GM21423 (cell line): ENCODE measurements at regions not wholly inside any gene's neighbourhood (a gene's known extent, or its start where the extent isn't known, plus 50 kb on each side); places are given as distances from the start of the nearest gene placed in this dataset.

Source experiments
- ATAC-seq: cut with Tn5 transposase; IDR thresholded peaks from one replicate; pipeline ENCODE4 v1.9.1; 2021; ENCODE audit warnings: mild to moderate bottlenecking, moderate library complexity; ENCODE audit not compliant: unreplicated experiment

DNA sequence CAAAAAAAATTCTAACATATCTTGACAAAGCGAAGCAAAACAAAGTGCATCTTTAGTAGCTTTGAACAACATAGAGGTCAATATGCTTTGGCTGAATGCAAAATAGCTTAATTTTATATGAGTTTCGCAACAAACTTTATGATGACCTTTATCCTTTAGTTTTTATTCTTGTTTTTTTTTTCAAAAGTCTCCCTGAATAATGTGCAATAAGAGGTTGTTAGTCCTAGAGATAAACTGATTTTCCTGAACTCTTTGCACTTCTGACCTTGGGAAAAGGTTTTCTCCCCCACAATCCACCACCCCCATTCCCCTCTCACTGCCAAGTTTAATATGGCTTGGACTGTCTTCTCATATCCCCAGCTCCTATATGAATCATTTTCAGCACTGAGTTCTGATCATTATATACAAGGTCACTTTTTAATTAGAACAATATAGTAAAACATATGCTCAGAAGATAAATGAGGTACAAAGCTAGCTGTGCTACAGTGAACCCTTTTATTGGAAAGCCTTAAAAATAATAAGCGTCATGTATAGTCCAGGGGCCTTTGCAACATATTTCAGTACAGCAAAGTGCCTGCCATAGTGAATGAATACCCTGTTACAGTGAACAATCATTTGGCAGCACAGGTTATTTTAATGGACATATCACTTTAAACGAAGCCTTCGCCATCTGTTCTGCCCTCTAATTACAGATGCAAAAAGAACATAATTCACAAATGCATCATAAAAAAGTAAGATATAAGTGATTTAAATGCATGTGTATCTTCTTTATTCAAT is 496.3 kb upstream of the NR2F2 start:
- no peak for ATAC-seq

DNA sequence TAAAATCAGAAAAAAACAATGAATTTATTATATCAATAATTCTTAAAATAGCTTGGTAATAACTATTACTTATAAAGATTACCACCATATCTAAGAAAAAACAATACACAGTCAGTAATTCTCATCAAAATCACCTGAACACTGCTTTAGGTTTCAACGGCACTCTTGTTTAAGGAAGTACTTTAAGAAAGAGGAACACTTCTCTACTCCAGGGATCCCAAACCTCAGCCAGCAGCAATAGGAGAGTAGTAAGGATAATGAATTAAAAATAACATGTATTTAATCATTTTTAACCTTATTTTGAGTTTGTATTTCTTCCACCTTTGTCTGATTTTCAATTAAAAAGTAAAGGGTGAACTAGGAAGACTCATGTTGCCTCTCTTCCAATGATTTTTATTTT is 494.0 kb upstream of the NR2F2 start:
- no peak for ATAC-seq

DNA sequence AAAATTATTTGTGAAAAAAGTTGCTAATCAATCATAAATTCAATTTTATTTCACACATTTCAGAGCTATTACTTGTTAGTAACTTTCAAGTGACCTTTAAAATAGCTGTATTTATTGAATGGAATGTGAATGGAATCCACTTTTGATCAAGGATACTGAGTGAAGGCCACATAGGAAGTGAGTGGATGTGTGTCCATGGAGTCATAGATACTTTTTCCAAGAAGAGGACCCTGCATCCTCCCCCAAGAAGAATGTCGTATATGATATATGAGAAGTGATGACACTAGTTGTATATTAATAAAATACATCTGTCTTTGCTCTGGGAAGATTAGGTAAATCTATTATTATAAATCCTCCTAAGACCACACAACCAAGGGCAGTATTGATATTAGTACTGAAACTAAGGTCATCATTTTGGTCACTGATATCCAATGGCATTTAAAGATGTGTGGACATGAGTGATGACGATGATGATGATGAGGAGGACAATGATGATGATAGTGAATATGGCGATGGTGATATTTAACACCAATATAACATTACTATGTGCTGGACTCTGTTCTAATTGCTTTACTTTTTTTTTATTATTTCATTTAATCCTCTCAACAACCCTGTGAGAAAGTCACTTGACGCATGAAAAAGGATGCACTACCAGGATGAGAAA is 493.0 kb upstream of the NR2F2 start:
- no peak for ATAC-seq

- peak; percentile 97 for ATAC-seq
Observed at GRCh38 chr15:95839367-95839782, 491.1 kb upstream of the NR2F2 start.

DNA sequence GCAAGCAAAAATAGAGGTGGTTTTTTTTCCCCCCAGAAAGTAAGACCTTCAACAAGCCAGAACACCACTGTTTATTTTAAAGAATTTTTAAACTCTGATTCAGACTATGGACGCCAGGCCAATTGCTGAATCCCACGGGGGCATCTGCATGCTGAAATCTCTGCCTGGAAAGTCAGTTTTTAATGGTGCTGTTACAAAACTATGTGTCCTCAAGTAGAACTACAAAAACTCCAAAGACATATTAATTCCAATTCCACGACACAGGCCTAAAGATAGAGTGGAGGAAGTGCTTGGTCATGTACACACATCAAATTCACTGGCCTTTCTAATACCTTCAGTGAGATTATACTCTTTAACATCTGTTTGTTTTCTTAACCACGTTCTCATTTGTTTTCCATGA is 490.5 kb upstream of the NR2F2 start:
- ATAC-seq = no peak

GRCh38 chr15:95840855-95841254 is 489.6 kb upstream of the NR2F2 start:
- ATAC-seq = no peak

DNA sequence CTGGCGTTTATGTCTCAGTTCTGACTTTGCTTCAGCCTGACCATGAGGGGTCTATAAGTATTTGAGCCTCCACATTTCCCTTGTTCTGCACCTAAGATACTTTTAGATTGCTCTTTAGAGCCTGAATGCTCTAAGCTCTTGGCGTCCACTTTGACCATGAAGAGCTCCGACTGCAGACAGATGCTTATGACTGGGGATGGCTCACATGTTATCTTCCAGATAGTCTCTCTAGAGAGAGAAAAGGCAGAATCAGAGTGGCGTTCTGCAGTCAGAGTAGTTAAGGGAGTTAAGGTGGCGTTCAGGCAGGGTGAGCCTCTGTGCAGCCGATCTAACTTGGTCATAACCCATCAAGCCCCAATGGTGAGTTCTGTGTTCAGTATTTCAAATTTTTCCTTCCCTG is 487.9 kb upstream of the NR2F2 start:
- no peak for ATAC-seq

GRCh38 chr15:95843241-95843910 is 487.1 kb upstream of the NR2F2 start:
- ATAC-seq = no peak

GRCh38 chr15:95845862-95846515 is 484.5 kb upstream of the NR2F2 start:
- peak; percentile 17 for ATAC-seq

DNA sequence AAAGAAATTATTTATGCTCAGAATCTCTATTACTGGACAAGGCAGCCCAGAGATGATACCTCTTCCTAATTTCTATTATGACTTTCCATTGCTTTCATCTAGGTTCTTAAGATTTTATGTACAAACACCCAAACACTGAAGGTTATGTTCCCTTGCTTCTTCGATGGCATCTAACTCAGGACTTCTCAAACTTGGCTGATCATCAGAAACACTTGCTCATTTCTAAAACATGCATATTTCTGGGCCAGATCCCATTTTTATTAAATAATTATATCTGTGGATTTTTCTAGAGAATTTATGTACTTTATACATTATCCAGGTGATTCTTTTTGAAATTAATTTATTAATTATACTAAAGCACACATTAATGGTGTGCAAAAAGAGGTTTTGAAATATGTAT is 482.4 kb upstream of the NR2F2 start:
- ATAC-seq = no peak

- ATAC-seq = no peak
Observed at GRCh38 chr15:95850837-95851236, 479.7 kb upstream of the NR2F2 start.

DNA sequence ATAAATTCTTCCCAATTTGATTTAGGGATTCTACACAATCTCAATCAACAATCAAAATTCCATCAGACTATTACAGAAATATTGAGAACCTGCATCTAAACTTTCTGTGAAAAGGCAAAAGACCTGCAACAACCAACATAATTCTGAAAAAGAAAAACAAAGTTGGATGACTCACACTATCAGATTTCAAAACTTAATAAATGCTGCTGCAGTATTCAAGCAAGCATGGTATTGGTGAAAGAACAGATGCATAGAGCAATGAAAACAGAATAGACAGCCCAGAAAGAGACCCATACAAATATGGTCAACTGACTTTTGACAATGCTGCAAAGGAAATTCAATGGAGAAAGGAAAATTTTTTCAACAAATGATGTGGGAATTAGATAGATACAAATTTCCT is 477.1 kb upstream of the NR2F2 start:
- no peak for ATAC-seq

DNA sequence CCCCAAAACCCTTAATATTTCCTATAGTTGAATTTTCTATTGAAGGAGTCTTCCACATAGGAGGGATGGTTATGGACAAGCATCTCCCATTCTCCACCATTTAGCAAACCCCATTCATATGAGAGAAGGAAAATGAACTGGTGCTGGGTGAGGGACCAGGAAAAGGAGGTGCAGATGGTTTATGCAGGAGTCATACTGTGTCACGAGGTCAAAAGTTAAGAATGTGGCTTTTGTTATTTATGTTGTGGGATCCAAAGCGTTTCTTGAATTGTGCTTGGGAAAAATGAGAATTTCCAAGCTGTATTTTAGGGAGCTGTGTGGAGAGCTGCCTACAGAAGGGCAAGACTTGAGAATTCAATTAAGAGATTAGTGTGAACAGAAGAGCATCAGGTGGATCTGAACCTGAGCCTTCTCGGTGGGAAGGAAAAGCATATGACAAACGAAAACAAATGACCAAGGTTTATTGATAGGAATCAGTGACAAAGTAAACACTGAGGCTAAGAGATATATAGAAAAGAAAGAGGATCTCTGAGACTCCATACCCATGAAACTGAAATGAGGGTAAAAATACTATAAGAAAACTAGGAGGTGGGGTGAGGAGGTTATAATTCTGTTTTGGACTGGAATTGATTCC is 473.3 kb upstream of the NR2F2 start:
- no peak for ATAC-seq

DNA sequence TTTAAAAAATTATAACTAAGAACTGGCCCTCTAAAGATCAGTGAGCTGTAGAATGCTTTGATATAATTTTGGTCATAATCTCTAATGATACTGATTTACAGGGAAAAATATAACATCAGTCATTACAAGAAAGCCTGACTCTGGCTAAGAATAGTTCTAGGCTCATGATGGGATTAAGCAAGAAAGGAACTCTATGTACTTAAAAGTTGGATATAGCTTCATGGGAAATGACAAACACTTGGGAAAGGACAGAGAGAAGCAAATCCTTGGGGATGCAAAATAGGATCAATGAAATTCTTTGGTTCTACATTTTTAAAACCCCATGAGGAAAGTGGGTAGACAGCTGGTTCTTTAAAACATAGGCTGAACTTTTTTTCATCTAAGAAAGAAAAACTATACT is 472.7 kb upstream of the NR2F2 start:
- no peak for ATAC-seq

DNA sequence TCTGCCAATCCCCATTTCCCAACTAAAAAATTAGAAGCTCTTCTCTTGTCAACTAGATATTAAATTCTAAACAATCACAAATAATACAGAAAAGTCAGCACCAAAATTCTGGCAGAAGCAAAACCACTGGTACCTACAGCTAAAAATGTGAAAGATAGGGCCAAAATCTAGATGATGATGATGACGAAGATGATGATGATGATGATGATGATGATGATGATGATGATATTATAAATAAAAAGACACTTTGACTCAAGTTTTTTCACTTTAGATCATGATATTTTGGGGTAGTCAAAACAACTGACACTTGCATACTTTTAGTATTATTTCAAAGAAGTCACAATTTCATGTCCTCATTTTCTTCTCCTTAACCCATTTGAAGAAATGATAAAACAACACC is 470.1 kb upstream of the NR2F2 start:
- no peak for ATAC-seq

DNA sequence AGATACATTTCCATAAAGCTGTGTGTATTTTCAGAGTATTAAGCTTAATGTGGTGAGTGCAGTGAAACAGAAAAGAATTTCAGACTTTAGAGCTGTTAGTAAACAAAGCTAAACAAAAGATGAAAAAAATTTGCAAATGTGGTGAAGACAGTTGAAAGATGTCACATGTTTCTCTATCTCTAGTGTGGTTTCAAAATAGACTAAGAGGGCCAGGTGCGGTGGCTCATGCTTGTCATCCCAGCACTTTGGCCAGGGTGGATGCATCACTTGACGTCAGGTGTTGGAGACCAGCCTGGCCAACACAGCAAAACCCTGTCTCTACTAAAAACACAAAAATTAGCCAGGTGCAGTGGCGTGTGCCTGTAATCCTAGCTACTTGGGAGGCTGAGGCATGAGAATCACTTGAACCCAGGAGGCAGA is 466.0 kb upstream of the NR2F2 start:
- peak; percentile 84 for ATAC-seq

- ATAC-seq = no peak
Observed at GRCh38 chr15:95865330-95865739, 465.2 kb upstream of the NR2F2 start.

DNA sequence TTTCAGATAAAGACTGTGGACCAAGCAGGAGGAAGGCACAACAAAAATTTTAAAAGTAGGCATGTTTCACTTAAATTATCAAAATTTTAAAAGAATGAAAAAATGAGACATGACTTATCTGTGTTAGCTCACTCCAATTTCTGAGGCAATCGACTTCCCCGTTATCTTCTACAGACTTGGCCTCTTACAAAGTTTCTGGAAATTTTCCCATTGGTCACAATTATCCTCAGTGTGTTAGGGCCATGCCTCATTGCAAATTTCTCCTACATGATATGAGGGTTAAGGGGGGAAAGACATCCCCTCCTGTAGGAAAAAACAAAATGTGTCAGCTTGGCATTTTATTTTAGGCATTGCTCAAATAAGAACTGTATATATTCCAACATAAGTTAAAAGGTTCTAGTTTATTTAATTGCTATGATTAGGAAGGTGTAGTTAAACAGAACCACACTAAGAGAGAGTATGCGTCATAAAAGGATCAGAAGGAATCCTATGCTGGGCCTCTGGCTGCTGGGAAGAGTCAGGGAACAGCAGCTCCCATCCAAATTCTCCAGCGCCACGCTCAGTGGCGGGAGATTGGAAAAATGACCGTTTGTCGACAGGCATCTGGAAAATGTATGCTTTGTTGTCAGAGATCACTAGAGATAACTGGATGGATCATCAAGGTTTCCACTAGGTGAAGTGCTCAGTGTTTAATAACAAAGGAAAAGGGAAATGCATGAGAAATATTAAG is 463.6 kb upstream of the NR2F2 start:
- ATAC-seq = no peak

- ATAC-seq = no peak
Observed at GRCh38 chr15:95868450-95868849, 462.1 kb upstream of the NR2F2 start.

DNA sequence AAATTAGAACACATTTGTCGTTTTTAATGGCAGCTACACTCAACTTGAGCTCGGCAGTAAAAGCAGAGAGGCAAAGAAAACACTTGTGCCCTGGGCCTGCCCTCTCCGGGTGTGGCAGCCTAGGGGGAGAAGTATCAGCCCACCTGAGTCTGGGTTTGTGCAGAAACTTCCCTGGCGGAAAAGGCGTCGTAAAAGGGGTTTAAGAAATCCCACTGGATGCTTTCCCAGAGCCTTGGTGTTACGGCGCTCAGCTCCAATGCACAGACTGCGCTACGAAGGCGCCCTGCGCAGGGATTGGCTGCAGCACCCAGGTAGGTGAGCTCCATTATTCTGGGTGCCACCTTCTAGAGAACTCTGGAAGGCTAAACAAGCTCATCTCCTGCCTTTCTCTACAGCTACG is 461.5 kb upstream of the NR2F2 start:
- no peak for ATAC-seq
